ENCODE measurements at regions not wholly inside any gene's neighbourhood (a gene's known extent, or its start where the extent isn't known, plus 50 kb on each side); places are given as distances from the start of the nearest gene placed in this dataset.

- Histone ChIP-seq H3F3A (ENCODE audit: low read depth) (no peaks in the 10 kb centered on the region), H3K9me3 (ENCODE audit: low read depth) (no peaks in the 10 kb centered on the region), H3K9ac (no peak overlapping the region), H4K20me1 (ENCODE audit: low read depth) (no peaks in the 10 kb centered on the region), H3K4me3 (no peak overlapping the region), H3K36me3 (no peaks in the 10 kb centered on the region), H3K79me2 (ENCODE audit: low read depth) (no peaks in the 10 kb centered on the region), H3K4me1 (no peaks in the 10 kb centered on the region), H3K27me3 (no peaks in the 10 kb centered on the region), H2AFZ (replicated peaks) (no peak overlapping the region), H3K27ac (no peak overlapping the region), H3K4me2 (no peak overlapping the region)
- H3K4me3 Mint-ChIP-seq = no peak overlapping the region
- no peak for DNase-seq (ENCODE audit: low spot score)
- TF ChIP-seq EZH2 (IDR thresholded peaks at IDR 0.05) = no peak
- no peaks in the 10 kb centered on the region for H3K36me3 Mint-ChIP-seq
- H3K27ac Mint-ChIP-seq = no peak overlapping the region
- H3K27me3 Mint-ChIP-seq (ENCODE audit: insufficient read depth, low read depth) = peaks cover 4% of the 10 kb centered on the region
- H3K9me3 Mint-ChIP-seq = peaks cover 5% of the 10 kb centered on the region
- peaks cover 6% of the 10 kb centered on the region for H3K4me1 Mint-ChIP-seq
Measured at GRCh38 chr1:55622074-55622473, 406.9 kb upstream of the USP24 start.

GRCh38 chr1:55618199-55618598, 403.0 kb upstream of the USP24 start:
- Histone ChIP-seq H3K4me3 (no peak overlapping the region), H3K4me2 (no peak overlapping the region), H3K9me3 (ENCODE audit: low read depth) (no peaks in the 10 kb centered on the region), H3K4me1 (no peaks in the 10 kb centered on the region), H3F3A (ENCODE audit: low read depth) (no peaks in the 10 kb centered on the region), H4K20me1 (ENCODE audit: low read depth) (no peaks in the 10 kb centered on the region), H3K27ac (no peak overlapping the region), H3K79me2 (ENCODE audit: low read depth) (no peaks in the 10 kb centered on the region), H3K36me3 (no peaks in the 10 kb centered on the region), H3K27me3 (no peaks in the 10 kb centered on the region), H3K9ac (no peak overlapping the region), H2AFZ (replicated peaks) (no peak overlapping the region)
- DNase-seq (ENCODE audit: low spot score) = no peak
- H3K4me1 Mint-ChIP-seq = no peaks in the 10 kb centered on the region
- peaks cover 5% of the 10 kb centered on the region for H3K9me3 Mint-ChIP-seq
- no peak overlapping the region for H3K4me3 Mint-ChIP-seq
- TF ChIP-seq EZH2 (IDR thresholded peaks at IDR 0.05) = no peak
- H3K27ac Mint-ChIP-seq = no peak overlapping the region
- H3K27me3 Mint-ChIP-seq (ENCODE audit: insufficient read depth, low read depth) = no peaks in the 10 kb centered on the region
- no peaks in the 10 kb centered on the region for H3K36me3 Mint-ChIP-seq

GRCh38 chr1:55617288-55617982, 402.3 kb upstream of the USP24 start:
- peaks cover 5% of the 10 kb centered on the region for H3K9me3 Mint-ChIP-seq
- H3F3A ChIP-seq (ENCODE audit: low read depth) = no peaks in the 10 kb centered on the region
- H3K27me3 Mint-ChIP-seq (ENCODE audit: insufficient read depth, low read depth) = no peaks in the 10 kb centered on the region
- no peaks in the 10 kb centered on the region for H3K36me3 Mint-ChIP-seq
- H3K79me2 ChIP-seq (ENCODE audit: low read depth) = no peaks in the 10 kb centered on the region
- H3K27me3 ChIP-seq = no peaks in the 10 kb centered on the region
- no peak for TF ChIP-seq EZH2phosphoT487 (IDR thresholded peaks at IDR 0.05)
- TF ChIP-seq CTCF (IDR thresholded peaks at IDR 0.05) = no peak
- TF ChIP-seq EZH2 (IDR thresholded peaks at IDR 0.05) = no peak
- H3K4me1 Mint-ChIP-seq = no peaks in the 10 kb centered on the region
- no peak overlapping the region for H3K4me3 ChIP-seq
- H4K20me1 ChIP-seq (ENCODE audit: low read depth) = no peaks in the 10 kb centered on the region
- no peak overlapping the region for H3K27ac ChIP-seq
- H3K9me3 ChIP-seq (ENCODE audit: low read depth) = no peaks in the 10 kb centered on the region
- no peak for DNase-seq (ENCODE audit: low spot score)
- H3K36me3 ChIP-seq = no peaks in the 10 kb centered on the region
- no peak overlapping the region for H3K27ac Mint-ChIP-seq
- H3K4me1 ChIP-seq = no peaks in the 10 kb centered on the region
- H2AFZ ChIP-seq (replicated peaks) = no peak overlapping the region
- no peak overlapping the region for H3K4me2 ChIP-seq
- no peak overlapping the region for H3K4me3 Mint-ChIP-seq
- H3K9ac ChIP-seq = no peak overlapping the region

GRCh38 chr1:55612988-55613387, 397.8 kb upstream of the USP24 start:
- Histone ChIP-seq H3K36me3 (no peaks in the 10 kb centered on the region), H3K79me2 (ENCODE audit: low read depth) (no peaks in the 10 kb centered on the region), H3K4me2 (no peak overlapping the region), H3F3A (ENCODE audit: low read depth) (no peaks in the 10 kb centered on the region), H4K20me1 (ENCODE audit: low read depth) (no peaks in the 10 kb centered on the region), H3K4me3 (no peak overlapping the region), H3K4me1 (no peaks in the 10 kb centered on the region), H3K9ac (no peak overlapping the region), H3K27me3 (no peaks in the 10 kb centered on the region), H3K27ac (no peak overlapping the region), H3K9me3 (ENCODE audit: low read depth) (no peaks in the 10 kb centered on the region), H2AFZ (replicated peaks) (no peak overlapping the region)
- Mint-ChIP-seq H3K4me1 (no peaks in the 10 kb centered on the region), H3K27ac (no peak overlapping the region), H3K4me3 (no peak overlapping the region), H3K27me3 (ENCODE audit: insufficient read depth, low read depth) (peaks cover 4% of the 10 kb centered on the region), H3K36me3 (peaks cover 4% of the 10 kb centered on the region), H3K9me3 (peaks cover 11% of the 10 kb centered on the region)
- DNase-seq (ENCODE audit: low spot score) = no peak
- TF ChIP-seq CTCF (IDR thresholded peaks at IDR 0.05) (no peak), EZH2 (IDR thresholded peaks at IDR 0.05) (no peak), EZH2phosphoT487 (IDR thresholded peaks at IDR 0.05) (no peak)

All from neural progenitor cell (in vitro differentiated cells).